Activated CD8-positive, alpha-beta memory T cell treated with anti-CD3 and anti-CD28 coated beads, Interleukin-2, amount 50 U/mL, for 4 hours (primary cell): ENCODE measurements at regions not wholly inside any gene's neighbourhood (a gene's known extent, or its start where the extent isn't known, plus 50 kb on each side); places are given as distances from the start of the nearest gene placed in this dataset.

Experiments used
- DNase-seq: peaks from one replicate; pipeline ENCODE4 v3.0.0-alpha.2; 2020

DNA sequence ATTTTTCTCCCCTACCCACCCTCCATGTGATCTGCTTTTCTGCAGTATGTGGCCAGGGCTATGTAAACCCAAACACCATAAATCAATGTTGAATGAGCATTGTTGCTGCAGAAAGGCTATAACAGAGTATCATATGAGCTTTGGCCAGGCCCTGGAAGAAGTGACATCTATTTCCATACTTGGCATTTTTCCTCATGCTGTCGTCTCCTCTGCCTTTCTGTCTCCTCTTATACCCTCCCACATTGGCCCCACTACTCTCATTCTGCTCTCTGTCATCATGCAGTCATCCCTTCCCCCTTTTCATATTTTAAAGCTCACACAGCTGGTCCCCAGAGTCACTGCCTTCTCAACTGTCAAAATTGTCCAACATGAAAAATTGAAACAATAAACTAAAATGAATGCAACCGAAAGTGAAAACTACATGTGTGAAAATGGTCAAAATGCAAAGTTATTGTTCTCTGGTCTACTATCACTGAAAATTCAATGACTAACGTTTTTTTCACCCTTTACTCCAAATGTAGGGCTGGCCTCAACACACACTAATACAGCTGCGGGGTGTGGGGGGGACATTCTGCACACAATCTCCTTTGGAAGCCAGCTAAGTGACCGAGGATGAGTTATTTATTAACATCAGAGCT lies 290.7 kb upstream of the TMPO start:
- no peak for DNase-seq

DNA sequence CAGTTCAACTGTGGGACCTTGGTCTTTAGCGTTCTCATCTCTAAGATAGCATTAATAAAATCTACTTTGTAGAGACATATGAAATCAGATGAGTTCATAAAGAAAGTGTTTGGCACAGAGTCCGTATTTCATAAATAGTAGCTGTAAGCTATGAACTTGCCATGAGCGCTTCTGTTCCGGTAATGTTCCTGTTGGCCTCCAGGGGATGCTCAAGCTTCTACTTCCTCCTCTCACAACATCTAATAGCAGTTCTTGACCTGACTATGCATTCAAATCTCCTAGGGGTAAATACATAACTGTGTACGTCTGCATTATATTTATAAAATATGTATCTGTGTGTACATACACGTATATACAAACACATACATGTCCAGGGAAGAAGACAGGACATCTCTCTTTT lies 288.2 kb upstream of the TMPO start:
- DNase-seq = no peak

DNA sequence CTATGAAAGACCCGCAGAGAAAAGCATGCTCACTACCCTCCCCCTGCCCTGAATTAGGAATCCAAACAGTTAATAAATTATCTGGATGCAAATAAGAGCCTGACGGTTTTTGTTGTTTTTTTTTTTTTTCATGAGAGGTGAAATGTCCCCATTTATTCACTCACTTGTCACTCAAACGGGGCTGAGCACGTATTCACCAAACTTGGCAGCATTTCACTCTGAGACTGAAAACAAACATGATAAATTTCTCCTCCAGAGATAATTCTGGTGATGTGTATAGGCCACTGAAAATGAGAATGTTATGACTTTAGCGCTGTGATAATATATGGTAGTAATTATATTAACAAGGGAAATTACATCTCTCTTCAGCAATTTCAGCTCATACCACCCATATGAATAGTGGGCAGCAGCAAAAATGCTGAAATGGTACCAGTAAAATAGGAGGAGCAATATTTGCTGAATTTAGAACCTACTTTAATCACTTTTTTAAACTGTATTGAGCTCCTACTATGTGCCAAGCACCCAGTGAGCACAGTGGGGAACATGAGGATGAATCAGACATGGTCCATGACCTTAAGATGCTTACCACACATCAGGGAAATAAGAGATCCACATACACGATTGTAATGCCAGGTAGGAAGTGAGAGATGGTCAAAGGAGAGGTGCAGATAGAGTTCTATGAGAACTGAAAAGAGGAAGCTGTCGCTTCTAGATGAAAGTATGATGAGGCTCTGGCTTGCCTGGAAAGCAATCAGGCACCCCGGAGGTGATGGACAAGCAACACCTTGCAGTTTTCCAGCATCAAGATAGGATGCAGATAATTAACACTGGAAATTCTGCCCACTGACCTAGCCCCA lies 286.5 kb upstream of the TMPO start:
- DNase-seq = no peak

DNA sequence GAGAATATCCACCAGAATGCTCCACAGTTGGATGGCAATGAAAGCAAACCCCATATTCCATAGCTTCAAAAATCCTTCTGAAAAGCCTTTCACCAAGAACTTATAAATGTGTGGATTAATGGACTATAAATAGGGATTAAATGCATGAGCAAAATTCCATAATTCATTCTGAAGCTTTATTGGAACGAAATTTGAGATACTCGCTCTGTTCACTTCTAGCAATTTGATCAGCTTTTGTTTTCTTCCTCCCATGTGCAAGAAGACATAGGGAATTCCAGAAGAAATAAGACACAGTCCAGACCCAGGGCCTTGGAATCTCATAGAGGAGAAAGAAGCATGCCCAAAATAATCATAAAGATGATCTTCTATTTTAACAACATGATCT lies 285.9 kb upstream of the TMPO start:
- DNase-seq = no peak

DNA sequence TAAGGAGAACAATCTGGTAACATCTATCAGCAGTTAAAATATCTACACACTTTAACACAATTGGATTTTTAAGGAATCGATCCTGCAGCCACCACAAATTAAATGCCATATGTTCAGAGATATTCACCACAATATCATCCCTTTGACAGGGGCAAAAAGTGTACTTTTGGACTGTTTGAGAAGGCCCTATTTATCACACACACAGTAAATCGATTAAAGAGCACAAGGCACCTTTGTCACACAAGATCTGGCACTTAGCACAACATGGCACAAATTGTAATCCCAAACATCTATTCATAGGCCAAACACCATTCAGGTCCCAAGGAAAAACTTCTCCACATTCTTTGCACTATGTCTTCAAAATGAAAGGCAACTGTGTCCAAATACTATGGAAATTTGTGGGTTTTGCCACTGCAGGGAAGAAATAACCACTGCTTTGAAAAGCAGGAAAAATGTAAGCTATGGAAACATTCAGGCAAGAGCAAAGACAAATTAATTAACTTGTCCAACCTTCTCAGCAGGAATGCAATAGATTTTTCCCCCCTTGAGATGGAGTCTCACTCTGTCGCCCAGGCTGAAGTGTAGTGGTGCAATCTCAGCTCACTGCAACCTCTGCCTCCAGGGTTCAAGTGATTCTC lies 282.5 kb upstream of the TMPO start:
- DNase-seq = no peak

DNA sequence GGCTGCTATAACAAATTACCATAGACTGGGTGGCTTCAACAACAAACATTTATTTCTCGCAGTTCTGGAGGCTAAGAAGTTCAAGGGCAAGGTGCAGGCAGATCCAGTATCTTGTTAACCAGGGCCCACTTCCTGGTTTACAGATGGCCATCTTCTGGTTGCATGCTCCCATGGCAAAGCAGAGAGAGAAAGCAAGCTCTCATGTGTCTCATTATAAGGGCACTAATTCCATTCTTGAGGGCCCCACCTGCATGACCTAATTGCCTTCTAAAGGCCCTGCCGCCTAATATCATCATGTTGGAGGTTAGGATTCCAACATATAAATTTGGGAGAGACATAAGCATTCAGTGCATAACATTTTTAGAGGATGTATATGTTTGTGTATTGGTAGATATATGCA lies 280.1 kb upstream of the TMPO start:
- DNase-seq = no peak

DNA sequence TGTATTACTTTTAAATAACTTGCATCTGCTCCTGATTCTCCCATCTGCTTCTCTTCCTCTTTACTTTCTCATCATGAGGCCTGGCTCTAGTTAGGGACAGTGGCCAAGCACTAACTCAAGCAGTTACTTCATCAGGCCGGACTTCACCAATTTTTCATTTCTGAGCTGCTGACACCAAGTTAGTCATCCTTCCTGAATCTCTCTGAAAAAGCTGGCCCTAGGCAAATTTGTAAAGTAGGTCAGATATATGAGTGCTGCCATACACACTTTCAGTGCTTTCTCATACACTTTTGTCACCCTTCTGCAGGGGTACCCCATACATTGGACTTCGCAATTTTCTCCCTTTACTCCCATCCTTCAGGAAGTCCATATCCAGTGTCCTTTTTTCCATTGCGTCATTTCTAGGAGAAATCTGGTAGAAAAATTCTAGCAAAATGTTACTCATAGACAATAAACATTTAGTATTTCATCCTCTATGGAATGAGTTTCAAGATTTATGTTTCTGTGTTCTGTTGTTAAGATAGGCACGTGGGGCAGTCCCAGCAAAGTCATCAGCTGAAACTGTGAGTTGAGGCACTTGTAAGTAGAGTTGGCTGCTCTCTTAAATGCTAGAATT lies 276.8 kb upstream of the TMPO start:
- no peak for DNase-seq

DNA sequence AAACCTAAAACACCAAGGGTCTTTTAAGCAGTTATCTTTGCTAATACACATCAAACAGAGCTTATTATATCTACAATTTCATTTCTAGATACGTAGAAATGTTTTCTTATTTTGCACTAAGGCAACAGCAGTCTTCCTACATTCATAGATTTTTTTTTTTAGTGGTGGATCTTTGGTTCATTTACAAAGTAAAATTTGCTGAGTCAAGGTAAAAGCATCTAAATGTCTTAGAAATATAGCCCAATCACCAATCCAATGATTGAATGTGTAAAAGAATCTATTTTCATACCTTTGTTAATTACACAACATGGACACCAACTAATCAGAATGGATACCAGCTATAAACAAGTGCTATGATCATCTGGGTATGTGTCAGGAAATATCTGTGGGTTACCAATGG lies 272.2 kb upstream of the TMPO start:
- no peak for DNase-seq

DNA sequence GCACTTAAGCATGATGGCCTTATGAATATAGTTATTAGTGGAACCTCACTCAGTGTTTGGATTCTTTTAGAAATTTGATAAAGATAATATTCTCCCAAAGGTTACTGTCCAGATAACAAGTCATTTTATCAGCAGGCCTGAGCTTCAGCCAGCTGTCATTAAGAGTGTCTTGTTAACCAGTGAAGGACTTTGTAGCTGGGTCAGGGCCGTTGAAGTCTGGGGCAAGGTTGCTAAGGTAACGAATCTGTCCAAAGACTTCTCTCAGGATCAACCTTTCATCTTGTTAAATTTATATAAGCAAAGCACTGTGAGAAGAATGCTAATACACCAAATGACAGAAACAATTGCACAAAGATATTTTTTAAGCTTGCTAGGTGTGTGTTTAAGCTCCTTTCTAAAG lies 271.3 kb upstream of the TMPO start:
- no peak for DNase-seq

DNA sequence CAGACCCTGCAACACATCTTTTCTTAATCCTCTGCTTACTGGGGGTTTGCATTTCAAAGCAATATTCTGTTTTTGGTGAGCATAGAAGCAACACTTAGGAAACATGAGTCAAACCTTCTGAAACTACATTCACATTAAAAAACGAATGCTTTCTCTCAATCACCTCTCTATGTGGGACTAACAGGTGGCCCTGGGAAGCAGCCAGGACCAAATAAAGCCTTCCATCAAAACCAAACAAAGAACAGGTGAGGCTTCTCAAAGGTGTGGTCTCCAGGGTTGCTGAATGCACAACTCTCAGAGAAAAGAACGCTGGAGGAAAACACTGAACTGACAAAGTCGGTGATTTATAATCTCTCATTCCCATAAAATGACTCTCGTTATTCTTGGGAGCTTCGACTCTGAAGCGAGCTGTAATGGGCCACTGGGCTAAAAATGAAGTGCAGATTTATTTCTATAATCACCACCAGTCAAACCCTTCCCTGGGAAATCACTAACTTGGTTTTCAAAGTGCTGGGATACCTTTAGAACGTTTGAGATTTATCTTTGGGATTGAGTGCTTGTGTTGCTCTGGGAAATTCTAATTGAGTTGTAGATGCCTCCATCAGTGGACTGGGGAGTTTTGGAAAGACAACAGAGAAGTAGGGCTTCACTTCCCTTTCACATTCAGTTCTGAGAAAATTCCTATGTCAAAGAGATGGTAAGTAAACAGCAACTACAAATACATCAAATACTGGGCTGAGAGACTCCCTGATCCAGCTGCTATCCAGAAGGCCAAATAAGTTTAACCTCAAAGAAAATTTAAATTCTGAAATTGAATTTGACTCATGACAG lies 262.0 kb upstream of the TMPO start:
- DNase-seq = no peak

DNA sequence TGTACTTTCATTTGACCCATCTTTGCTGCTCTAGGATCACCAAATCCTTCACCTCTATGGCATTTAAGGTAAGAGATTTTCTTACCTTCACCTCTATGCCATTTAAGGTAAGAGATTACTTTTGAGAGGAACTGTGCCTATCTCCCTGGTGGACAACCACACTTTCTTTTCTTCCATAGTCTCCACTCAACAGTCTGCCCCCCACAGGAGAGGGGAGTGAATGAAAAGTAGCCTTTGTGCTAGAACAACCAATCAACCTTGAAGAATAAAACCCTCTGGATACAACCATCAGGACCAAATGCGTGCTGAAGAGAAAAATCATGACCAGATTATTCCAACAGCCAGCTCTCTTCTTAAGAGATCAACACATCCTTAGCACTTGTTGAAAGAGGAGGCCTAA lies 258.6 kb upstream of the TMPO start:
- DNase-seq = no peak

DNA sequence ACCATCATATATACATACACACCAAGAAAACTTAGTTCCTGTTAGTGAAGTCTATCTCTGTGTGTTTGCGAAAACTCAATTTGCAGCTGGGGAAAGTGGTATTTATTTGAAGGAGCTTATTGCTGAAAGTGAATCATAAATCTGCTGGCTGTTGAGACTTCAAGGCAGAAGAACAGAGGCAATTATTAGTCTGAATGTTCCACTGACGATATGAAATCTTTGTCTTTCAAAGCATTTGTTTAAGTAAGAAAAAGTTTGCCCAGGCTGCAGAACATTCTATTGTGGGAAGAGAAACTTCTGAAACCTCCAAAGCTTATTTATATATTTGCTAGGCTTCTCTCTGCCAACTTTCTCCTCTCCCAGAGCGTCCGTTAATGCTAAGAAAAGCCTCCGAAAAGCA lies 255.7 kb upstream of the TMPO start:
- no peak for DNase-seq

DNA sequence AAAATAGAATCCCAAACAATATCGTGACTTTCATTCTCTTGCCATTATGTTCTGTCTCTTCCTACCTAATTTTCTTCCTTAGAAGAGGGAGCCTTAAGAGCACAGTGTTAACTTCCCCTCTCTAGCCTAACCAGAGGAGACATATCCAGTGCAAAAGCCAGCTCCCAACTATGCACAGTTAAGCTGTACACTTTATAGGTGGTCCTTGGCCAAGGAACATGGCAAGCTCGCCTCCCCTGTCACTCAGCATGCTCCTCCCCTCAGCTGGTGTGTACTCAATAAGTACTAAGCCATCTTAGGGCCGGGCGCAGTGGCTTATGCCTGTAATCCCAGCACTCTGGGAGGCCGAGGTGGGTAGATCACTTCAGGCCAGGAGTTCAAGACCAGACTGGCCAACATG lies 255.1 kb upstream of the TMPO start:
- no peak for DNase-seq

DNA sequence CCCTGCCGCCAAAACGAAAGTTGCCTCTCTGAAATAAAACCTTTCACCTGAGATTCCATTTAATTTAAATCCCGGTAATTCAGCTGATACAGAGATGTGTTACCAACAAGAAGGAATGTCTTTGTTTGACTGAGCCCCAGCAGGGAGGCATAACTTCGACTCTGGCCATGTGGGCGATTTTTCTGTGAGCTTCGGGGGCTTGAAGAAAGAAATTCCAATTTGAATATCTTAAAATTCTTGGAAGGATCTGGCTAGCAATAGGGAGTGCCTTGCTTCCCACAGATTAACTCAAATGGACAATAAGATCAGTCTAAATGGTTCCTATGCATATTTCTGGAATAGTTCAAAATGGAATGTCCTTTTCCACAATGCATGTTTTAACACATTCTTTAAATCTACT lies 252.5 kb upstream of the TMPO start:
- DNase-seq = no peak

DNA sequence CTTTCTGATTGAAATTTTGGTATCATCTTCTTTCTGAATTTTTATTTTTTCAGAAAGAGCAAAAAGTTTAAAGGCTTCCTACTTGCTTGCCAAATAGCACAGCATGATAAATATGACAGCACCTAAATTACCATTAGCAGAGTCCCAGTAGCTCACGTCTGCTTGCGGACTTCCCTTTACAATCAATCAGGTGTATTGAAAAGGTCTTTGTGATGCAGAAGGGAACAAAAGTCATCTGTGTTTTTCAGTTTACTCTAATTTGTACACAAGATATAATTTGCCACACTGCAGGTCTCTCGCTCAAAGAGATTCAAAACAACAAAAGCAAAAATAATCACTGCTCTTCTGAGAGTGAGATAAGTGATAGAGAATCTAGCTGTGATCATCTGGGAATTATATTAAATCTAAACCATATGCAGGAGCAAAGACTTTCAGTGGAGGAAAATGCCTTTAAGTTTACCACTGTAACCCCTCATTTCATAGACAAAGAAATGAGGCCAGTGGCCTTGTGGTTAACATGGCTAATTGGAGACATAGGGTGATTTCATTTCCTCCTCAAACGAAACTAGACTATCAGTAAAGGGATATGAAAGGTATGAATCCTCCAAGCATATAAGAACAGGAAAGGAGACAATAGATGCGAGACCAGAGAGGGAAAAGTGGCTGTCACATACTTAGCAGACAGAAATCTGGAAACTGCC lies 240.8 kb upstream of the TMPO start:
- no peak for DNase-seq

DNA sequence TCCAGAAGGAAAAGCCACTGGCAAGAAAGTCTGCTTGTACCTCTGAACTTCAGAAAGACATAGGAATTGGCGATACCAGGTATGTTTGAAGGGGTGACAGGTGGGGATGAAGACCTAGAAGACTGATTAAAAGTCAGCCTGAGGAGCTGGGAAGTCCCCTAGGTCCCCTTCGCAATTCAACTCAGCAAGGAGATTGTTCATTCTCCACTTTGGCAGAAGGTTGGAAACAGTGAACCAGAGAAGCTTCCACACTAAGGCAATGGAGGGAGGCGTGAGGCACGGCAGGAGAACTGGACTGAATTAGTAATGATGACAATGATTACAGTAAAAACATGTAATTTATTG lies 240.3 kb upstream of the TMPO start:
- no peak for DNase-seq

DNA sequence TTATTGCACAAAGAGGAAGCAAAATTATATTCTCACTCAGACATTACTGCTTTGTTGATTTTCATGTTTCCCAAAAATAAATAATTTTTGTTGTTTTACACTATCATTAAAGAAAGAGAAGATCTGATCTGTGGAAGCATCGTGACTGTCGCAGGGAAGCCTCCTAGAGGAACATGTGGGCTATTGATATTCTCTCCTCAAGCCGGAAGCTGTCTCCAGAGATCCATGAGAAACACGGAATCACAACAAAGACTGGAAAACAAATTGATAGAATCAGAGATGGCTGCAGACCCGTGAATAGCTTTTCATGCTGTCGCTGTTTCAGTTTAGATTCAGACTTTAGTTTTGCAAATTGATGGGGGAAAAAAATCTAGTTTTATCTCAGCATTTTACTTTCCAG lies 235.2 kb upstream of the TMPO start:
- DNase-seq = no peak

DNA sequence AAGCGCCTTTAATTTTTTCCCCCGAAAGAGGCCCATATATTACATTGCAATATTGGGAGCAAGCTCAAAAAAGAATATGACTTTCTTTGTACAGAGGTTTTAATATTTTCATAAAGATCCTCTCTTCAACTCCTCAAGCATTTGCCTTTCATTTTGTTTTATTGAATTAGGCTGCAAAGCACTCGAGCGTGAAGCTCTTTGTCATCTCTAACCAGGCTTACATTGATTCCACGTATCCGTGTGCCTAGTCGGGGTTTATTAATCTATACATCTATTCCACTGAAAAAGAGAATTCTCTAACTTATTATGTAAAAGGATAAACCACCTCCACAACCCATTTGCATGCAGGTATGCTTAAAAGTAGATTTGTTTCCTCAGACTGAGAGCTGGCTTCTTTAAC lies 234.8 kb upstream of the TMPO start:
- no peak for DNase-seq

DNA sequence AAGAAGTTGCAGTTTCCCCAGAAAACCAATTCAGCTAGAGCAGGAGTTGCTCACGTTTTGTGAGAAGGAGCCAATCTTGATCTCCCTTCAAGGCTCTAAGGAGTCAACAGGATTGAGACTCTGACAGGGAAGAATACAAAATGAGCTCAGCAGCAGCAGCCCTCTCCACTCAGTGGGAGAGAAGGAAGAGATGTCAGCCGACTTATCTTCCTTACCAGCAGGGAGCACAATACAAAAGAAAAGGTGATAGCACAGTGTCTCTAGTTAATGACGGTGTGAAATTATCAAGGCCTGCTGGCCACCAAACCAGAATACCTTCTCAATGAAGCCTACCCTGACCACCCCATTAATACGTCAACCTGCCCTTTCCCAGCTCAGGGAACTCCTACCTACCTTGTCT lies 223.6 kb upstream of the TMPO start:
- no peak for DNase-seq

DNA sequence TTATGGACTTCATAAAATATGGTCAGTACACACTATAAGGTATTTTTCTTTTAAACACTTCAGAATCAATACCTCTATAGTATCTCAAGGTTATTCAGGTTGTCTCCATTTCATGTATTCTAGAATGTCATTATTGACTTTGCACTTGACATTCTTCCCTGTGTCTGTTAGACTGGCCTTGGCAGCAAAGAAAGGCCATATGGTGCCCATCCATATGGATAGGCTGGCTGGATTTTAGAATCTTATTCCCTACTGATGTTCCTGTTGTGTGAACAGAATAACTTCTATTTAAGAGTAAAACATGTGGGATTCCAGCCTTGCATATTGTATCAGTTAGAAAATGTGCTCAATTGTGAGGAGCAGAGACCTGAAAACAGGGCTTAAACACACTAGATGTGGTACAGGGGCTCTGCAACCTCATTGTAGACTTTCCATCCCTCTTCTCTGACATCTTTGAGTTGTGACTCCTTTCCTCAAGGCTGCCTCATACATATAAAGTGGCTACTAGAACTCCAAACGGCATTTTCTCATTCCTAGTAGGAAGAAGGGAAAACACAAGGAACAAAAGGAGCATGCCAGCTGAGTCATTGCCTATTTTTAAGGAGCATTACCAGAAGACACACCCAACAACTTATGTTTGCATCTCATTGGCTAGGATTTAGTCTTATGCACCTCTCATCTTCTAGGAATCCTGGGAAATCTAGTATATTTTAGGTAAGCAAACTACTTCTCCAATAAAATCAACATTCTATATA lies 221.2 kb upstream of the TMPO start:
- DNase-seq = no peak

DNA sequence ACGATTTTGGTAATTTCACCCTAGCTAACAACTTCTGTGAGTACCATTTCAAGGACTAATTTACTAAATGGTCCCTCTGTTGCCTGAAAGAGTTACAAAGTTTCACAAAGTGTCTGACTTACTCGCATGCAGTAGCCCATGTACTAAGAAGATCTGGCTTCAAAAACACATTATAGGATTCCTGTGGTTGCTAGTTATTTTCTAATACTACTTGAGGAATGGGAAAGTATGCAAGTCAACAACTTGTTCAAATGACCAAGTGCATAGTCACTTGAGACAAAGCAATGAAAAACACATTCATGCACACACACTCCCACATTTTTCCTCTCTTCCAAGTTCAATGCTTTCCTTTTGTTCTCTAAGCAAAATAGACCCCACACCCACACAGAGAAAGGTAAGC lies 219.7 kb upstream of the TMPO start:
- DNase-seq = no peak
